ENCODE measurements at regions not wholly inside any gene's neighbourhood (a gene's known extent, or its start where the extent isn't known, plus 50 kb on each side); places are given as distances from the start of the nearest gene placed in this dataset.
A peak's percentile ranks its signal among the peaks of the same experiment; 100 is the strongest.

DNA sequence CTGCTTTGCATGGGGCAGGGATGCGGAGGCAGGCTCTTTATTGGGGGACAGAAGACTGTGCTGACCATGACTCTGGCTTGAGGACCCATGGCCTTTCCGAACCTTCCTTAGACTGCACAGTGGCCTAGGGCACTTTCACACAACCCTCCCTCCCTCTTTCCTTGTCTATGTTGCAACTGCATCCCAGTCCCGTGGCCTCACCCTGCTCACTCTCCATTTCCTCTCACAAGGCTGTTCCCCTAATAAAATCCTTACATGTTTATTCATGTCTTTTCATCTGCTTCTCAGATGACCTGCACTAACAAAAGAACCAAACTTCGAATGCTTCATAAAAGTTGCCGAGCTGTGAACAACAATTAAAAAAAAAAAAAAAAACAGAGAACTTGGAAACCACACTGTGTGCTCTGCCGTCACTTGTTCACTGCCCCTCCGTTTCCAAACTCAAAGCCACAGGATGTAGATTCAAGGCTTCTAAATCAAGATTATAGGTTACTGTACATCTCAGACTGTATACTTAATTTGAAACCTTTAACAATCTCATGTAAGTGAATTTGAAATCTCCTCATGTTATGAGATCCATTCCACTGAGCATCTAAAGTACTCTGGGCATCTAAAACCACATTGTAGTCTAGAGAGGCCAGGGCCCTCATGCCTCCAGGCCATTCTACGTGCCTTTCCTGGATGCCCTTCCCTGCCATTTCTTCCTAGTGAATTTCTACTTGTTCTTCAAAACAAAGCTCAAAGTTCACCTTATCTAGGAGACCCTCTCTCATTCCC, 265.9 kb downstream of the SNX13 start:
- Histone ChIP-seq H3K4me1 (ENCODE audit: control insufficient read depth, insufficient read depth, low read length) (no peaks in the 10 kb centered on the region; the same call in 1 of the 2 replicates), H3K9ac (ENCODE audit: low read length) (no peak overlapping the region), H3K9me3 (ENCODE audit: control insufficient read depth, insufficient read depth, low read depth, low read length) (no peaks in the 10 kb centered on the region), H3K4me3 (ENCODE audit: low read depth, low read length) (no peak overlapping the region), H3K36me3 (ENCODE audit: control insufficient read depth, insufficient read depth, low read length) (no peaks in the 10 kb centered on the region), H3K27me3 (ENCODE audit: control insufficient read depth, insufficient read depth, low read length) (no peaks in the 10 kb centered on the region), H3K27ac (ENCODE audit: low read depth, low read length) (no peak overlapping the region)

GRCh38 chr7:17674943-17675608, 265.2 kb downstream of the SNX13 start:
- Histone ChIP-seq H3K9me3 (ENCODE audit: control insufficient read depth, insufficient read depth, low read depth, low read length) (no peaks in the 10 kb centered on the region), H3K4me3 (ENCODE audit: low read depth, low read length) (no peak overlapping the region), H3K27ac (ENCODE audit: low read depth, low read length) (no peak overlapping the region), H3K4me1 (ENCODE audit: control insufficient read depth, insufficient read depth, low read length) (peaks cover 7% of the 10 kb centered on the region), H3K9ac (ENCODE audit: low read length) (no peak overlapping the region), H3K36me3 (ENCODE audit: control insufficient read depth, insufficient read depth, low read length) (no peaks in the 10 kb centered on the region), H3K27me3 (ENCODE audit: control insufficient read depth, insufficient read depth, low read length) (no peaks in the 10 kb centered on the region)

DNA sequence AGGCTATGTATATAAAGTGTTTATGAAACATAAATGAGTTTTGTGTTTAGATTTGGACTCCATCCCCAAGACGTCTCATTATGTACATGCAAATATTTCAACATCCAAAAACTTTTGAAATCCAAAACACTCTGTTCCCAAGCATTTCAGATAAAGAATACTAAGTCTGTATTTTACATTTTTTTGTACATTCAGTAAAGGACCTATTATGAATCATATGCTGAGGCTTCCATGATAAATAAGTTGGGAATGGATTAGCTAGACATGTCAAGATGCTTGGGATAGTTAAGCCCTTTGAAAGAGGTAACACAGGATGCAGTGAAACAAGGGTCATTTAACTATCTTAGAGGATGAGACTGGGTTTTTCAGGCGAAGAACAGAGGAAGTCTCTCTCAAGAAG, 262.9 kb downstream of the SNX13 start:
- Histone ChIP-seq H3K9me3 (ENCODE audit: control insufficient read depth, insufficient read depth, low read depth, low read length) (no peaks in the 10 kb centered on the region), H3K27ac (ENCODE audit: low read depth, low read length) (no peak overlapping the region), H3K27me3 (ENCODE audit: control insufficient read depth, insufficient read depth, low read length) (no peaks in the 10 kb centered on the region), H3K36me3 (ENCODE audit: control insufficient read depth, insufficient read depth, low read length) (no peaks in the 10 kb centered on the region), H3K4me1 (ENCODE audit: control insufficient read depth, insufficient read depth, low read length) (peaks cover 11% of the 10 kb centered on the region), H3K9ac (ENCODE audit: low read length) (no peak overlapping the region), H3K4me3 (ENCODE audit: low read depth, low read length) (no peak overlapping the region)

DNA sequence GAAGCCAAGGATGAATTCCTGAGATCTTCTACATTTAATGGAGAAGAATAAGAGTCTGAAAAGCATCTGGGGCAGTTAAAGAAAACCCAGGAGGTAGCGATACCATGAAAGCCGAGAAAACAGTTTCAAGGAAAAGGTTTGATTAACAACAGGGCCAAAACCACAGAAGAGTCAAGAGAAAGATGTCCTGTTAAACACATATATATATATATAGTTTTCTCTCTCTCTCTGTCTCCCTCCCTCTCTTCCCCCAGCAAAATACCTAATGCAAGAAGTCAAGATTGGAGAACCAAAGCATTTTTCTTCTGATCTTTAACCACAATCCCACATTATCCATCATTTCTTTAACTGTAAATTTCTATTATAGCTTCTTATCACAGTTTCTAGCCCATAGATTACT, 261.4 kb downstream of the SNX13 start:
- H3K27me3 ChIP-seq (ENCODE audit: control insufficient read depth, insufficient read depth, low read length): no peaks in the 10 kb centered on the region
- no peak overlapping the region for H3K9ac ChIP-seq (ENCODE audit: low read length)
- H3K36me3 ChIP-seq (ENCODE audit: control insufficient read depth, insufficient read depth, low read length): no peaks in the 10 kb centered on the region
- no peaks in the 10 kb centered on the region for H3K9me3 ChIP-seq (ENCODE audit: control insufficient read depth, insufficient read depth, low read depth, low read length)
- H3K4me1 ChIP-seq (ENCODE audit: control insufficient read depth, insufficient read depth, low read length): peaks cover 11% of the 10 kb centered on the region
- H3K4me3 ChIP-seq (ENCODE audit: low read depth, low read length): no peak overlapping the region
- no peak overlapping the region for H3K27ac ChIP-seq (ENCODE audit: low read depth, low read length)

GRCh38 chr7:17679458-17679857, 260.8 kb downstream of the SNX13 start:
- Histone ChIP-seq H3K9me3 (ENCODE audit: control insufficient read depth, insufficient read depth, low read depth, low read length) (no peaks in the 10 kb centered on the region), H3K36me3 (ENCODE audit: control insufficient read depth, insufficient read depth, low read length) (no peaks in the 10 kb centered on the region), H3K4me1 (ENCODE audit: control insufficient read depth, insufficient read depth, low read length) (peaks cover 11% of the 10 kb centered on the region), H3K9ac (ENCODE audit: low read length) (no peak overlapping the region), H3K4me3 (ENCODE audit: low read depth, low read length) (no peak overlapping the region), H3K27ac (ENCODE audit: low read depth, low read length) (no peak overlapping the region), H3K27me3 (ENCODE audit: control insufficient read depth, insufficient read depth, low read length) (no peaks in the 10 kb centered on the region)

DNA sequence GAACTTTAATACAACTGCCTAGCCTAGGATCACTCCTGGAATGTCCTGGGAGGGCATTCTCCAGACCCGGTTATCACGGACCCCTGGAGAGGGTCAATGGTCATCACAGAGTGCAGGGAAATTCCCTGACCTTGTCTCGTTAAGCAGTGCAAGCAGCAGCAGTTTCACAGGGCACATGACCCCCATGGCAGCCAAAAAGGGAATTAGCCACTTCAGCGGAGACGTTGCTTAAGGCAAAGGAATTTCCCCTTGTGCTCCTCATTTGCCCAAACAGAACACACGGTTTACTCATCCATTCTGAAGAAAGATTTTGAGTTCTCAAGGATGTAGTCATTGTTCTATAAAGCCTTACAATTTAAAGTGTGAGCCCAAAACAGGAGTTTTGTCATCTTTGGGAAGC, 260.3 kb downstream of the SNX13 start:
- H3K27ac ChIP-seq (ENCODE audit: low read depth, low read length): no peak overlapping the region
- no peak overlapping the region for H3K4me3 ChIP-seq (ENCODE audit: low read depth, low read length)
- H3K9ac ChIP-seq (ENCODE audit: low read length): peak overlapping the region; percentile 9
- no peaks in the 10 kb centered on the region for H3K27me3 ChIP-seq (ENCODE audit: control insufficient read depth, insufficient read depth, low read length)
- H3K9me3 ChIP-seq (ENCODE audit: control insufficient read depth, insufficient read depth, low read depth, low read length): no peaks in the 10 kb centered on the region
- no peaks in the 10 kb centered on the region for H3K36me3 ChIP-seq (ENCODE audit: control insufficient read depth, insufficient read depth, low read length)
- peaks cover 11% of the 10 kb centered on the region for H3K4me1 ChIP-seq (ENCODE audit: control insufficient read depth, insufficient read depth, low read length)

DNA sequence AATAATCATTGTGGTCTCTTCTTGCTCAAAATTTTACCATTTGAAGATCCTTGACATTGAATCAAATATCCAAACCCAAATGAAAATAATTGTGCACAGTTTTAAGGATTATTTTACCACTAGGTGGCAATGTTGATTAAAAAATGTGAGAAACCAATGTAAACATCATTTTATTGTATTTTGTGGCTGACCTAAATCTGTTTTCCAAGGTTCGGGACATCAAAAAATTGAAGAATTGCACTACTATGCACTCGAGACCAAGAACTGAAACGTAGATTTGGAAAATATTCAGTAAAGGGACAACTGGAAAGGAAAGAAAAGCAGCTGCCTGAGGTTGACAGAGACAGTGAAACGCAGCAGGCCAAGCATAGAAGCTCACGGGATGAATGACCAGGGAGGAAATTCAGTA, 259.3 kb downstream of the SNX13 start:
- no peak overlapping the region for H3K9ac ChIP-seq (ENCODE audit: low read length)
- no peaks in the 10 kb centered on the region for H3K27me3 ChIP-seq (ENCODE audit: control insufficient read depth, insufficient read depth, low read length)
- H3K27ac ChIP-seq (ENCODE audit: low read depth, low read length): no peak overlapping the region
- no peaks in the 10 kb centered on the region for H3K36me3 ChIP-seq (ENCODE audit: control insufficient read depth, insufficient read depth, low read length)
- no peak overlapping the region for H3K4me3 ChIP-seq (ENCODE audit: low read depth, low read length)
- peaks cover 11% of the 10 kb centered on the region for H3K4me1 ChIP-seq (ENCODE audit: control insufficient read depth, insufficient read depth, low read length)
- H3K9me3 ChIP-seq (ENCODE audit: control insufficient read depth, insufficient read depth, low read depth, low read length): no peaks in the 10 kb centered on the region

DNA sequence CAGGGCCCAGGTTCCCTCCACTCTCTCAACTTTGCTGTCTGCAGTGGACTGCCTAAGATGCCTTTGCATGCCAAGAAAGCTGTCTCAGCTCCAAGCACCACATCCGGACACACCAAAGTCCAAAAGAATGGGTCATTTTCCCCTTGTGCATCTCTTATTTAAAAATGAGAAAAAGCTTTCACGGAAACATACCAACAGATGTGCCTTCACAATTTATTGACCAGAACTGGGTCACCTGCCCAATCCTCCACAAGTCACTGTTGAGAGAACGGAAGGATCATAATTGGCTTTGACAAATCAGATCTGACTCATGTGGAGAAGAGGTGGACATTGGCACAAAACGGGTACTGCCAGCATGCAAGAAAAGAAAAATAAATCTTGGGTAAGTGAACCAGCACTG, 258.3 kb downstream of the SNX13 start:
- H3K27ac ChIP-seq (ENCODE audit: low read depth, low read length): no peak overlapping the region
- no peak overlapping the region for H3K9ac ChIP-seq (ENCODE audit: low read length)
- no peaks in the 10 kb centered on the region for H3K27me3 ChIP-seq (ENCODE audit: control insufficient read depth, insufficient read depth, low read length)
- H3K4me3 ChIP-seq (ENCODE audit: low read depth, low read length): no peak overlapping the region
- no peaks in the 10 kb centered on the region for H3K36me3 ChIP-seq (ENCODE audit: control insufficient read depth, insufficient read depth, low read length)
- H3K4me1 ChIP-seq (ENCODE audit: control insufficient read depth, insufficient read depth, low read length): peaks cover 11% of the 10 kb centered on the region
- no peaks in the 10 kb centered on the region for H3K9me3 ChIP-seq (ENCODE audit: control insufficient read depth, insufficient read depth, low read depth, low read length)

GRCh38 chr7:17682586-17682985, 257.7 kb downstream of the SNX13 start:
- H3K36me3 ChIP-seq (ENCODE audit: control insufficient read depth, insufficient read depth, low read length): no peaks in the 10 kb centered on the region
- H3K27ac ChIP-seq (ENCODE audit: low read depth, low read length): no peak overlapping the region

DNA sequence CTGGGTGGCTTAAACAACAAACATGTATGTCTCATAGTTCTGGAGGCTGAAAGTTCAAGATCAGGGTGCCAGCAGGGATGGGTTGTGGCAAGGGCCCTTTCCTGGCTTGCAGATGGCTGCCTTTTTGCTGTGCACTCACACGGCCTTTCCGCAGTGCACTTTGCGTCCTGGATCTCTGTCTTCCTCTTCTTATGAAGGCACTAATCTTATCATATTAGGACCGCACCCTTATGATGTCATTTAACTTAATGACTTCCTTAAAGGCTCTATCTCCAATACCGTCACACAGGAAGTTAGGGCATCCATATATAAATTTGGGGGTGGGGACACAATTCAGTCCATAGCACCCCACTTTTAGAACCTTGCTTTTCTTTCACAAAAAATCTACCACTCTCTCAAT, 255.2 kb downstream of the SNX13 start:
- no peak overlapping the region for H3K9ac ChIP-seq (ENCODE audit: low read length)
- no peak overlapping the region for H3K4me3 ChIP-seq (ENCODE audit: low read depth, low read length)
- no peaks in the 10 kb centered on the region for H3K27me3 ChIP-seq (ENCODE audit: control insufficient read depth, insufficient read depth, low read length)
- H3K4me1 ChIP-seq (ENCODE audit: control insufficient read depth, insufficient read depth, low read length): peaks cover 3% of the 10 kb centered on the region
- H3K36me3 ChIP-seq (ENCODE audit: control insufficient read depth, insufficient read depth, low read length): no peaks in the 10 kb centered on the region
- no peak overlapping the region for H3K27ac ChIP-seq (ENCODE audit: low read depth, low read length)
- H3K9me3 ChIP-seq (ENCODE audit: control insufficient read depth, insufficient read depth, low read depth, low read length): no peaks in the 10 kb centered on the region

More at GRCh38 chr7:17682586-17682985, 257.7 kb downstream of the SNX13 start:
- peaks cover 11% of the 10 kb centered on the region for H3K4me1 ChIP-seq (ENCODE audit: control insufficient read depth, insufficient read depth, low read length)
- no peak overlapping the region for H3K9ac ChIP-seq (ENCODE audit: low read length)
- H3K4me3 ChIP-seq (ENCODE audit: low read depth, low read length): no peak overlapping the region
- no peaks in the 10 kb centered on the region for H3K9me3 ChIP-seq (ENCODE audit: control insufficient read depth, insufficient read depth, low read depth, low read length)
- H3K27me3 ChIP-seq (ENCODE audit: control insufficient read depth, insufficient read depth, low read length): no peaks in the 10 kb centered on the region

GRCh38 chr7:17687361-17687760, 252.9 kb downstream of the SNX13 start:
- no peaks in the 10 kb centered on the region for H3K9me3 ChIP-seq (ENCODE audit: control insufficient read depth, insufficient read depth, low read depth, low read length)
- H3K27ac ChIP-seq (ENCODE audit: low read depth, low read length): no peak overlapping the region
- no peak overlapping the region for H3K9ac ChIP-seq (ENCODE audit: low read length)
- no peak overlapping the region for H3K4me3 ChIP-seq (ENCODE audit: low read depth, low read length)
- no peaks in the 10 kb centered on the region for H3K4me1 ChIP-seq (ENCODE audit: control insufficient read depth, insufficient read depth, low read length)
- H3K36me3 ChIP-seq (ENCODE audit: control insufficient read depth, insufficient read depth, low read length): no peaks in the 10 kb centered on the region
- no peaks in the 10 kb centered on the region for H3K27me3 ChIP-seq (ENCODE audit: control insufficient read depth, insufficient read depth, low read length)

Data from HUES6 (cell line).